ENCODE measurements at regions not wholly inside any gene's neighbourhood (a gene's known extent, or its start where the extent isn't known, plus 50 kb on each side); places are given as distances from the start of the nearest gene placed in this dataset.
"Not testable (repeated sequence)": the region's sequence is repeated elsewhere in the genome, so short reads cannot be mapped to it uniquely, and the experiment has no call there.

GRCh38 chr13:75180805-75181455, 301.0 kb downstream of the TBC1D4 start:
- H3K4me3 ChIP-seq = no peak overlapping the region
- no peak overlapping the region for H3K4me2 ChIP-seq
- H3K4me1 ChIP-seq (ENCODE audit: insufficient read depth) = no peaks in the 10 kb centered on the region
- 97% methylated on average over 1 of the region's 1 CpG for WGBS (ENCODE audit: low lambda C conversion rate, missing lambda C conversion rate)
- H3K9me2 ChIP-seq (replicated peaks; ENCODE audit: insufficient read depth) = no peaks in the 10 kb centered on the region
- no peaks in the 10 kb centered on the region for H3K79me2 ChIP-seq
- no peaks in the 10 kb centered on the region for H3K27me3 ChIP-seq
- no peaks in the 10 kb centered on the region for H3K36me3 ChIP-seq (replicated peaks; ENCODE audit: insufficient read depth, low read depth)
- H4K20me1 ChIP-seq (ENCODE audit: insufficient read depth, poor library complexity, severe bottlenecking) = no peaks in the 10 kb centered on the region
- no peak overlapping the region for H2AFZ ChIP-seq
- H3K27ac ChIP-seq = no peak overlapping the region
- no peaks in the 10 kb centered on the region for H3K9me3 ChIP-seq (ENCODE audit: low read depth)
- TF ChIP-seq CTCF (IDR thresholded peaks at IDR 0.05; ENCODE audit: poor library complexity) (no peak), EZH2 (IDR thresholded peaks at IDR 0.05; ENCODE audit: borderline replicate concordance) (no peak), EZH2phosphoT487 (IDR thresholded peaks at IDR 0.05; ENCODE audit: low read depth, severe bottlenecking, unreplicated experiment) (no peak)
- DNase-seq (ENCODE audit: low spot score) = no peak

- Histone ChIP-seq H3K27me3 (no peaks in the 10 kb centered on the region), H2AFZ (no peak overlapping the region), H3K4me1 (ENCODE audit: insufficient read depth) (no peaks in the 10 kb centered on the region), H3K4me2 (no peak overlapping the region), H3K9me3 (ENCODE audit: low read depth) (no peaks in the 10 kb centered on the region), H3K79me2 (no peaks in the 10 kb centered on the region), H3K9me2 (replicated peaks; ENCODE audit: insufficient read depth) (no peaks in the 10 kb centered on the region), H3K36me3 (replicated peaks; ENCODE audit: insufficient read depth, low read depth) (no peaks in the 10 kb centered on the region), H3K4me3 (no peak overlapping the region), H4K20me1 (ENCODE audit: insufficient read depth, poor library complexity, severe bottlenecking) (no peaks in the 10 kb centered on the region), H3K27ac (no peak overlapping the region)
- no peak for DNase-seq (ENCODE audit: low spot score)
- WGBS (ENCODE audit: low lambda C conversion rate, missing lambda C conversion rate) = 85% methylated on average over 3 of the region's 3 CpGs
- TF ChIP-seq EZH2 (IDR thresholded peaks at IDR 0.05; ENCODE audit: borderline replicate concordance) (no peak), EZH2phosphoT487 (IDR thresholded peaks at IDR 0.05; ENCODE audit: low read depth, severe bottlenecking, unreplicated experiment) (no peak), CTCF (IDR thresholded peaks at IDR 0.05; ENCODE audit: poor library complexity) (no peak)
These were observed 303.5 kb downstream of the TBC1D4 start for GRCh38 chr13:75178436-75178835.

- no peak overlapping the region for H3K27ac ChIP-seq
- H3K27me3 ChIP-seq = no peaks in the 10 kb centered on the region
- H3K4me2 ChIP-seq = no peak overlapping the region
- no peaks in the 10 kb centered on the region for H3K9me2 ChIP-seq (replicated peaks; ENCODE audit: insufficient read depth)
- H3K36me3 ChIP-seq (replicated peaks; ENCODE audit: insufficient read depth, low read depth) = no peaks in the 10 kb centered on the region
- H3K4me3 ChIP-seq = no peak overlapping the region
- no peak overlapping the region for H2AFZ ChIP-seq
- H3K4me1 ChIP-seq (ENCODE audit: insufficient read depth) = no peaks in the 10 kb centered on the region
- TF ChIP-seq EZH2phosphoT487 (IDR thresholded peaks at IDR 0.05; ENCODE audit: low read depth, severe bottlenecking, unreplicated experiment) = no peak
- no peak for DNase-seq (ENCODE audit: low spot score)
- no peaks in the 10 kb centered on the region for H3K79me2 ChIP-seq
- no peaks in the 10 kb centered on the region for H3K9me3 ChIP-seq (ENCODE audit: low read depth)
- H4K20me1 ChIP-seq (ENCODE audit: insufficient read depth, poor library complexity, severe bottlenecking) = no peaks in the 10 kb centered on the region
- 79% methylated on average over 2 of the region's 2 CpGs for WGBS (ENCODE audit: low lambda C conversion rate, missing lambda C conversion rate)
These were observed 306.4 kb downstream of the TBC1D4 start for GRCh38 chr13:75175575-75175974.

- not testable (repeated sequence) for H3K79me2 ChIP-seq; H3K9me2 ChIP-seq (replicated peaks; ENCODE audit: insufficient read depth); H3K4me2 ChIP-seq; DNase-seq (ENCODE audit: low spot score); H3K4me1 ChIP-seq (ENCODE audit: insufficient read depth); H3K27ac ChIP-seq; H3K4me3 ChIP-seq; H4K20me1 ChIP-seq (ENCODE audit: insufficient read depth, poor library complexity, severe bottlenecking); H3K27me3 ChIP-seq; H3K9me3 ChIP-seq (ENCODE audit: low read depth); H3K36me3 ChIP-seq (replicated peaks; ENCODE audit: insufficient read depth, low read depth); H2AFZ ChIP-seq
- 95% methylated on average over 2 of the region's 2 CpGs for WGBS (ENCODE audit: low lambda C conversion rate, missing lambda C conversion rate)
These were observed 306.9 kb downstream of the TBC1D4 start for GRCh38 chr13:75175097-75175496.
